ENCODE measurements at regions not wholly inside any gene's neighbourhood (a gene's known extent, or its start where the extent isn't known, plus 50 kb on each side); places are given as distances from the start of the nearest gene placed in this dataset.
A peak's percentile ranks its signal among the peaks of the same experiment; 100 is the strongest.

DNA sequence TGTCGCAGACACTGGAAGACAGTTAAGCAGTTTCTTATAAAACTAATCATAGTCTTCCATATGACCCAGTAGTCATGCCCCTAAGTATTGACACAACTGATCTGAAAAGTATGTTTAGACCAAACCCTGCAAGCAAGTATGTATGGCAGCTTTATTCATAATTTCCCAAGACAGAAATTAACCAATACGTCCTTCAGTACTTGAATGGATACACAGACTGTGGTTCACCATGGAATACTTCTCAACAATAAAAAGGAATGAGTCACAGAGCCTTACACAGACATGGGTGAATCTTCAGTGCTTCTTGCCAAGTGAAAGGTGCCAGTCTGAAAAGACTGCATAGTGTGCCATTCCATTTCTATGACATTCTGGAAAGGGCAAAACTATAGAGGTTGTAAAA lies 50.2 kb upstream of the AKR1E2 start:
- H3K4me3 ChIP-seq (ENCODE audit: low read depth, low read length): no peak overlapping the region
- peak; percentile 46 for DNase-seq (ENCODE audit: low read depth)
- TF ChIP-seq, protein P1, sequence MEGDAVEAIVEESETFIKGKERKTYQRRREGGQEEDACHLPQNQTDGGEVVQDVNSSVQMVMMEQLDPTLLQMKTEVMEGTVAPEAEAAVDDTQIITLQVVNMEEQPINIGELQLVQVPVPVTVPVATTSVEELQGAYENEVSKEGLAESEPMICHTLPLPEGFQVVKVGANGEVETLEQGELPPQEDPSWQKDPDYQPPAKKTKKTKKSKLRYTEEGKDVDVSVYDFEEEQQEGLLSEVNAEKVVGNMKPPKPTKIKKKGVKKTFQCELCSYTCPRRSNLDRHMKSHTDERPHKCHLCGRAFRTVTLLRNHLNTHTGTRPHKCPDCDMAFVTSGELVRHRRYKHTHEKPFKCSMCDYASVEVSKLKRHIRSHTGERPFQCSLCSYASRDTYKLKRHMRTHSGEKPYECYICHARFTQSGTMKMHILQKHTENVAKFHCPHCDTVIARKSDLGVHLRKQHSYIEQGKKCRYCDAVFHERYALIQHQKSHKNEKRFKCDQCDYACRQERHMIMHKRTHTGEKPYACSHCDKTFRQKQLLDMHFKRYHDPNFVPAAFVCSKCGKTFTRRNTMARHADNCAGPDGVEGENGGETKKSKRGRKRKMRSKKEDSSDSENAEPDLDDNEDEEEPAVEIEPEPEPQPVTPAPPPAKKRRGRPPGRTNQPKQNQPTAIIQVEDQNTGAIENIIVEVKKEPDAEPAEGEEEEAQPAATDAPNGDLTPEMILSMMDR (conservative IDR thresholded peaks at IDR 0.05; ENCODE audit: low read depth, low read length): no peak

GRCh38 chr10:4772202-4772570 lies 53.8 kb upstream of the AKR1E2 start:
- no peak for DNase-seq (ENCODE audit: low read depth)
- H3K4me3 ChIP-seq (ENCODE audit: low read depth, low read length): no peak overlapping the region

DNA sequence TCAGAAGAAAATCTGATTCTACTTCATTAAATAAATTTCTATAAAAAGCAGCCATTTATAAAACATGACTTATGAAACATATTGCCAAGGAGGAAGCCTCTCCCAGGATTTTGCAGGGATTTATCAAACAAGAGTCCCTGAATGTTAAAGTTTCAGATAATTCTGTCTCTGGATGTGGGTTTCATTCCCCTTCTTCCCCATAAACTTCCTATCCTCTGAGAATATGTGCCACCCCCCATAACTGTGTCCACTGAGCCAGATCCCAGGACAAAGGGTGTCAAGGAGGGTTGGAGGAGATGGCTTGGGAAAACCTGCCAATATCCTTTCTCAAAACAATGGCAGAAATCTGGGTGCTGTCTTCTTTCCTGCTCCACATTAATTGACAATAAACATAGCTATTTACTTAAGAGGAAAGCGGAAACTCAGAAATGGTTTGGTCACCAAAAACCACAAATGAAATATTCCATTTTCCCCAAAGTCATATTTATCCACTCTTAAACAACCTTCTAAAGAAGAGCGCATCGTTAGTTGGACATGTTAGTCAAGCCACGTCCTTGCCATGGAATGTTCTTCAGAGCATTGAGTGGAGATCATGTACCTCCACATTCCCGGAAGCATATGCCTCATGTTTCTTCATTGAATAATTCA lies 54.3 kb upstream of the AKR1E2 start:
- no peak for DNase-seq (ENCODE audit: low read depth)
- TF ChIP-seq, protein P1 (conservative IDR thresholded peaks at IDR 0.05; ENCODE audit: low read depth, low read length): no peak
- H3K4me3 ChIP-seq (ENCODE audit: low read depth, low read length): no peak overlapping the region

More at GRCh38 chr10:4772202-4772570, 53.8 kb upstream of the AKR1E2 start:
- TF ChIP-seq, protein P1 (conservative IDR thresholded peaks at IDR 0.05; ENCODE audit: low read depth, low read length): no peak

- no peak overlapping the region for H3K4me3 ChIP-seq (ENCODE audit: low read depth, low read length)
- peak; percentile 89 for DNase-seq (ENCODE audit: low read depth)
- TF ChIP-seq, protein P1 (conservative IDR thresholded peaks at IDR 0.05; ENCODE audit: low read depth, low read length): peak; percentile 40
Measured at GRCh38 chr10:4770801-4771553, 55.0 kb upstream of the AKR1E2 start.

GRCh38 chr10:4768416-4768815 lies 57.6 kb upstream of the AKR1E2 start:
- DNase-seq (ENCODE audit: low read depth): no peak
- TF ChIP-seq, protein P1 (conservative IDR thresholded peaks at IDR 0.05; ENCODE audit: low read depth, low read length): no peak
- H3K4me3 ChIP-seq (ENCODE audit: low read depth, low read length): no peak overlapping the region

GRCh38 chr10:4767033-4767814 lies 58.8 kb upstream of the AKR1E2 start:
- DNase-seq (ENCODE audit: low read depth): no peak
- no peak overlapping the region for H3K4me3 ChIP-seq (ENCODE audit: low read depth, low read length)
- TF ChIP-seq, protein P1 (conservative IDR thresholded peaks at IDR 0.05; ENCODE audit: low read depth, low read length): peak; percentile 84
